Coronary artery (tissue), 2 donors: ENCODE measurements at regions not wholly inside any gene's neighbourhood (a gene's known extent, or its start where the extent isn't known, plus 50 kb on each side); places are given as distances from the start of the nearest gene placed in this dataset.

Experiments used
- DNase-seq: peaks from one replicate; pipeline ENCODE4 v3.0.0-alpha.2; 2017; ENCODE audit warnings: low spot score
- H3K27ac ChIP-seq, 2 donors: fragments of 200-600 bp; sonication (generic); one replicate each; pipeline ENCODE4 v1.5.1; 2016 to 2019
- H3K4me3 ChIP-seq: fragments of 200-600 bp; sonication (generic); 2 replicates; pipeline ENCODE4 v1.5.1; 2016; ENCODE audit warnings: mild to moderate bottlenecking, moderate library complexity
- TF ChIP-seq, protein P1 (sequence below): fragments of 200-600 bp; sonication (generic); IDR thresholded peaks from one replicate; pipeline ENCODE4 v1.5.1; 2019; ENCODE audit warnings: antibody characterized with exemption

DNA sequence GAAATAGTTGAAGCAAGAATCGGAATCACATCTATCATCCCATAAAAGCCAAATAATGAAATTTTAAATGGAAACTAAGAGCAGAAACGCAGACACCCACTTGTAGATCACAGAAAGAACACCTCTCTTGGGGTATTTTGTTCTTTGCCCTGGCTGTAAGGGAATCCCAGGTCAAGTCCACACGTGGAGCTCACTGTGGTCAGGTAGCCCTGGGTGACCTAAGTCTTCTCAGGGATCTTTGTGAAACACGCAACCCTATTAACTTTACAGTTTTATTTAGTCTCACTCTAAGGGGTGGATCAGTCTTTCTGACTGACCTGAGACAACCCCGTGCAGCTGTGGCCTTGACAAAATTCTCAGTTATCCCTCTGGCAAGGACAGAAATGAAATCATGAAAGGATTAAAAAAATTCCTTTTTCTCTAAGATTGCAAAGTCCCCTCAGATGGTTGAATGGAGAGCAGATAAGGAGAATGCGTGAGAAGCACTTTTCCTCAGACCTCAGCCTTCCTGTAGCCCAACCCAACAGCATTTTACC is 111.6 kb downstream of the NREP start:
- no peak for DNase-seq
- TF ChIP-seq, protein P1, sequence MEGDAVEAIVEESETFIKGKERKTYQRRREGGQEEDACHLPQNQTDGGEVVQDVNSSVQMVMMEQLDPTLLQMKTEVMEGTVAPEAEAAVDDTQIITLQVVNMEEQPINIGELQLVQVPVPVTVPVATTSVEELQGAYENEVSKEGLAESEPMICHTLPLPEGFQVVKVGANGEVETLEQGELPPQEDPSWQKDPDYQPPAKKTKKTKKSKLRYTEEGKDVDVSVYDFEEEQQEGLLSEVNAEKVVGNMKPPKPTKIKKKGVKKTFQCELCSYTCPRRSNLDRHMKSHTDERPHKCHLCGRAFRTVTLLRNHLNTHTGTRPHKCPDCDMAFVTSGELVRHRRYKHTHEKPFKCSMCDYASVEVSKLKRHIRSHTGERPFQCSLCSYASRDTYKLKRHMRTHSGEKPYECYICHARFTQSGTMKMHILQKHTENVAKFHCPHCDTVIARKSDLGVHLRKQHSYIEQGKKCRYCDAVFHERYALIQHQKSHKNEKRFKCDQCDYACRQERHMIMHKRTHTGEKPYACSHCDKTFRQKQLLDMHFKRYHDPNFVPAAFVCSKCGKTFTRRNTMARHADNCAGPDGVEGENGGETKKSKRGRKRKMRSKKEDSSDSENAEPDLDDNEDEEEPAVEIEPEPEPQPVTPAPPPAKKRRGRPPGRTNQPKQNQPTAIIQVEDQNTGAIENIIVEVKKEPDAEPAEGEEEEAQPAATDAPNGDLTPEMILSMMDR: no peak
- Histone ChIP-seq H3K27ac (no peak overlapping the region), H3K4me3 (no peak overlapping the region)

DNA sequence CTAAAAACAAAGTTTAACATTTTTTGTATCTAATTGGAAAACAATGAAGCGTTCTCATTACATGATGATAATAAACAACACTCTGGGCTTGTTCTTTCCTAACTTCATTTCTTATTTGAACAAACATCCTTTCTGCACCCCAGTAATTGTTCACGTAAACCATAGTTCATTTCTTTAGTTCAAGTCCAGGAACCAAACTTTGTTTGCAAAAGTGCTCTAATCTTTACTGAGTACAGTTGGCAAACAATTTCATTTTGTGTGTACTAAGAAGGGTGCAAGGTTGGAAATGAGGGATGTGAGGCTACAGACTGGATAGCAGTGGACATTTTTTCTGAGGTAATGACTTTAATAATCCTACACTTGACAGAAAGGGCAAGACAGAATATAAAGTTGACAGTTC is 113.5 kb downstream of the NREP start:
- no peak overlapping the region for H3K4me3 ChIP-seq
- no peak for DNase-seq
- no peak overlapping the region for H3K27ac ChIP-seq
- TF ChIP-seq, protein P1: no peak

DNA sequence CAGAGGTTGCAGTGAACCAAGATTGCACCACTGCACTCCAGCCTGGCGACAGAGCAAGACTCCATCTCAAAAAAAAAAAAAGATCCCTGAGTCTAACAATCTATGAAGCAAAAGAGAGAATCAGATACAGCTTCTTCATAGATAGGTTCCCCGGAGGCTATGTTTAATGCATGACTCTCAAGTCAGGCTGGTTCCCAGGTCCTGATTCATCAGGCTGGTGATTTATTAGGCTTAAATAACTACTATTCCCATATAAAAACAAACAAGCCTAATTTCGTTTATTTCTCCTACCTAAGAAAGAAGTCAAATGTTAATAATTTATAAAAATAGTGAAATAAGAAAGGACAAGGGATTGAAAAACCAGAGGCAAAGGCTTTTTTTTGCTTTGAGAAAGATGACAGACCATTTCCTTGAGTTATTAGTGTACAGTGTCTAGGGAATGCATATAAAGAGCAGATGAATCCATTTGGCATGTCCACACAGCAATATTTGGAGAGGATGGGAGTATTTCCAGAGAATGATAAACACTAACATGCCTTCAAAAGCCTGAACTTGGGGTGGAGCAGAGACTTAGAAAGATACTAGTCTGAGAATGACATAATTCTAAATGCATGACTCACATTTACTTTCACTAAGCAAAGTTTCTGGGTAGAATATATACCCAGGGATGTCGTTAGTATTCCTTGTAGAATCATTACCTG is 115.3 kb downstream of the NREP start:
- TF ChIP-seq, protein P1: no peak
- no peak for DNase-seq
- Histone ChIP-seq H3K27ac (no peak overlapping the region), H3K4me3 (no peak overlapping the region)

DNA sequence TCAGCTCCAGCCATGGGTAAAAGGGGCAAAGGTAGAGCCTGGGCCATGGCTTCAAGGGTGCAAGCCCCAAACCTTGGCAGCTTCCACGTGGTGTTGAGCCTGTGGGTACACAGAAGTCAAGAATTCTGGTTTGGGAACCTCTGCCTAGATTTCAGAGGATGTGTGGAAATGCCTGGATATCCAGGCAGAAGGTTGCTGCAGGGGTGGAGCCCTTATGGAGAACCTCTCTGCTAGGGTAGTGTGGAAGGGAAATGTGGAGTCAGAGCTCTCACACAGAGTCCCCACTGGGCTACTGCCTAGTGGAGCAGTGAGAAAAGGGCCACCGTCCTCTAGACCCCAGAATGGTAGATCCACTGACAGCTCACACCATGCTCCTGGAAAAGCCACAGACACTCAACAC is 117.1 kb downstream of the NREP start:
- no peak overlapping the region for H3K4me3 ChIP-seq

DNA sequence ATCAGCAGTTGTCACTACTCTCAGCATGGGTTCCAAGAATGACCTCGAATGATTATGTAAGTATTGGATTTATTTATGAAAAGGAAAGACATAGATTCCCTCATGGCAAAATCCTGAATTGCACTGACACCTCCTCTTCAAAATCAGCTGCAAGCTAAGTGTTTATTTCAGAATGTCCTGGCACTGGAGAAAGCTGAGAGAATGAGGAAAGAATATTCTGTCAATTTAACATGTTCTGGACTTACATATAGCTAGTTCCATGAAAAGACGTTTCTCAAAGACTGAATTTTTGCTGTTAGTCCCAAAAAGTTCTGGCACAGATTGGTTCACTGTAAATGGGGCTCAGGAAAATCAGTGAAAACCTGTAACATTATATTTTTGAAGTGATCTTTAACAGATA is 120.3 kb downstream of the NREP start:
- Histone ChIP-seq H3K4me3 (no peak overlapping the region), H3K27ac (no peak overlapping the region)
- TF ChIP-seq, protein P1: no peak
- no peak for DNase-seq

More for the DNA sequence above, 117.1 kb downstream of the NREP start:
- no peak overlapping the region for H3K27ac ChIP-seq
- DNase-seq: no peak
- TF ChIP-seq, protein P1: no peak

DNA sequence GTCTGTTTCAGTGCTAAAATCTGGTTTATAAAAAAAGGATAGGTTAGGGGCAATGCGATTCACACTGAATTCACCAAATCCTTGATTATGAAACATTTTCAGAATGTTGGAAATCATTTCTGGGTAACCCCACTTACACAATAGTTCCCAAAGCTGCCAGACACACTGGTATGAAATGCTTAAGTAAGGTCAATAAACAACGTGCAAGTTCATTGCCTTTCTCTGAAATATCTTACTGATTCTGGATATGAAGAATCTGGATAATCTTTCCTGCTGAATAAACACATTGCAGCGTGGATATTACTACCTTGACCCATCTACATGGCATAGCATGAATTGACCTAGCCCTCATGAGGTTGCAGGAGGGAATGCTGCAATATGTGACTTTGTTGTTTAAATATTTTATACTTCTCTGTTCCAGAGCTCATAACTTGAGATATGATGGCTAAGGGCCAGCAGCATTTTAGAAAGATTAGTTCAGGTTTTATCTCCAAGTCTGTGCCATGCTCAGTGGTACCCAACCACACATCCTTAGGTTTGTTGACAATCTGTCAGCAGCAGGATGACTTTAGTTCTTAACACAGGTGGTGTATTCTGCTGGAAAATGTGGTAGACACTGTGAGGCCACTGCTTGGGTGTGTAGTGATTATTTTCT is 121.0 kb downstream of the NREP start:
- Histone ChIP-seq H3K4me3 (peak overlapping the region; percentile 17), H3K27ac (no peak overlapping the region)
- no peak for DNase-seq
- TF ChIP-seq, protein P1: no peak
